ENCODE measurements at regions not wholly inside any gene's neighbourhood (a gene's known extent, or its start where the extent isn't known, plus 50 kb on each side); places are given as distances from the start of the nearest gene placed in this dataset.

- H3K27me3 ChIP-seq (ENCODE audit: control insufficient read depth, insufficient read depth, low read length) = no peaks in the 10 kb centered on the region
- DNase-seq (ENCODE audit: low read depth) = no peak
- no peak overlapping the region for H3K4me3 ChIP-seq (ENCODE audit: low read depth, low read length)
- TF ChIP-seq CTCF (IDR thresholded peaks at IDR 0.05; ENCODE audit: insufficient read depth, low read length, poor library complexity, severe bottlenecking) = no peak
- no peaks in the 10 kb centered on the region for H3K36me3 ChIP-seq (ENCODE audit: control insufficient read depth, insufficient read depth, low read length)
Observed at GRCh38 chr18:77560341-77560992, 310.8 kb downstream of the GALR1 start.

- TF ChIP-seq CTCF (IDR thresholded peaks at IDR 0.05; ENCODE audit: insufficient read depth, low read length, poor library complexity, severe bottlenecking) = no peak
- DNase-seq (ENCODE audit: low read depth) = no peak
- H3K27me3 ChIP-seq (ENCODE audit: control insufficient read depth, insufficient read depth, low read length) = no peaks in the 10 kb centered on the region
Observed at GRCh38 chr18:77566604-77567003, 317.0 kb downstream of the GALR1 start.

GRCh38 chr18:77567205-77567604, 317.6 kb downstream of the GALR1 start:
- Histone ChIP-seq H3K36me3 (ENCODE audit: control insufficient read depth, insufficient read depth, low read length) (no peaks in the 10 kb centered on the region), H3K27me3 (ENCODE audit: control insufficient read depth, insufficient read depth, low read length) (no peaks in the 10 kb centered on the region), H3K4me3 (ENCODE audit: low read depth, low read length) (no peak overlapping the region)
- no peak for TF ChIP-seq CTCF (IDR thresholded peaks at IDR 0.05; ENCODE audit: insufficient read depth, low read length, poor library complexity, severe bottlenecking)
- DNase-seq (ENCODE audit: low read depth) = no peak

More at GRCh38 chr18:77566604-77567003, 317.0 kb downstream of the GALR1 start:
- H3K36me3 ChIP-seq (ENCODE audit: control insufficient read depth, insufficient read depth, low read length) = no peaks in the 10 kb centered on the region
- H3K4me3 ChIP-seq (ENCODE audit: low read depth, low read length) = no peak overlapping the region

GRCh38 chr18:77571743-77572142, 322.1 kb downstream of the GALR1 start:
- H3K27me3 ChIP-seq (ENCODE audit: control insufficient read depth, insufficient read depth, low read length) = no peaks in the 10 kb centered on the region
- TF ChIP-seq CTCF (IDR thresholded peaks at IDR 0.05; ENCODE audit: insufficient read depth, low read length, poor library complexity, severe bottlenecking) = no peak
- no peak for DNase-seq (ENCODE audit: low read depth)
- no peak overlapping the region for H3K4me3 ChIP-seq (ENCODE audit: low read depth, low read length)
- H3K36me3 ChIP-seq (ENCODE audit: control insufficient read depth, insufficient read depth, low read length) = no peaks in the 10 kb centered on the region

GRCh38 chr18:77572537-77572936, 322.9 kb downstream of the GALR1 start:
- TF ChIP-seq CTCF (IDR thresholded peaks at IDR 0.05; ENCODE audit: insufficient read depth, low read length, poor library complexity, severe bottlenecking) = no peak
- Histone ChIP-seq H3K36me3 (ENCODE audit: control insufficient read depth, insufficient read depth, low read length) (no peaks in the 10 kb centered on the region), H3K4me3 (ENCODE audit: low read depth, low read length) (no peak overlapping the region), H3K27me3 (ENCODE audit: control insufficient read depth, insufficient read depth, low read length) (no peaks in the 10 kb centered on the region)
- no peak for DNase-seq (ENCODE audit: low read depth)

GRCh38 chr18:77573571-77573970, 323.9 kb downstream of the GALR1 start:
- no peaks in the 10 kb centered on the region for H3K36me3 ChIP-seq (ENCODE audit: control insufficient read depth, insufficient read depth, low read length)
- H3K27me3 ChIP-seq (ENCODE audit: control insufficient read depth, insufficient read depth, low read length) = no peaks in the 10 kb centered on the region
- no peak overlapping the region for H3K4me3 ChIP-seq (ENCODE audit: low read depth, low read length)
- DNase-seq (ENCODE audit: low read depth) = no peak
- no peak for TF ChIP-seq CTCF (IDR thresholded peaks at IDR 0.05; ENCODE audit: insufficient read depth, low read length, poor library complexity, severe bottlenecking)
